ENCODE measurements at regions not wholly inside any gene's neighbourhood (a gene's known extent, or its start where the extent isn't known, plus 50 kb on each side); places are given as distances from the start of the nearest gene placed in this dataset.

DNA sequence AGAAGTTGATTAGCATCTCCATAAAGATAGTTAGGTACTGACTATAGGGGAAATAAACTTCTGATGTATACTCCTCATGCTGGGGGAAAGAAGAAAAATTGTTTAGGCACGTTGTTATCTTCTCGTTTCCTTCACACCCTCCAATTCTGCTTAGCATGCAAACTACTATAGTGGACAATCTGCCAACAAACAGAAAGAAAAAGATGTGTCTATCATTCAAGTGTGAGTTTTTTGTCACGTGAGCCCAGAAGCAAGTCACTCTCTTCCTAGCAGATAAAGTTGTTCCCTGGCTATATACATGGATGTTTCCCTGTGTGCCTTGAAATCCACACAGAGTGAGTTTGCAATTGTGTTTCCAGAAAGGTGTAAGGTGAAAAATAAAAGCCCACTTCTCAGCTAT, 318.4 kb downstream of the CWC27 start:
- no peak overlapping the region for H3K4me3 ChIP-seq (replicated peaks in 1 of 2; ENCODE audit: low read depth in 2 of 2, low read length in 2 of 2)
- TF ChIP-seq, protein P1, sequence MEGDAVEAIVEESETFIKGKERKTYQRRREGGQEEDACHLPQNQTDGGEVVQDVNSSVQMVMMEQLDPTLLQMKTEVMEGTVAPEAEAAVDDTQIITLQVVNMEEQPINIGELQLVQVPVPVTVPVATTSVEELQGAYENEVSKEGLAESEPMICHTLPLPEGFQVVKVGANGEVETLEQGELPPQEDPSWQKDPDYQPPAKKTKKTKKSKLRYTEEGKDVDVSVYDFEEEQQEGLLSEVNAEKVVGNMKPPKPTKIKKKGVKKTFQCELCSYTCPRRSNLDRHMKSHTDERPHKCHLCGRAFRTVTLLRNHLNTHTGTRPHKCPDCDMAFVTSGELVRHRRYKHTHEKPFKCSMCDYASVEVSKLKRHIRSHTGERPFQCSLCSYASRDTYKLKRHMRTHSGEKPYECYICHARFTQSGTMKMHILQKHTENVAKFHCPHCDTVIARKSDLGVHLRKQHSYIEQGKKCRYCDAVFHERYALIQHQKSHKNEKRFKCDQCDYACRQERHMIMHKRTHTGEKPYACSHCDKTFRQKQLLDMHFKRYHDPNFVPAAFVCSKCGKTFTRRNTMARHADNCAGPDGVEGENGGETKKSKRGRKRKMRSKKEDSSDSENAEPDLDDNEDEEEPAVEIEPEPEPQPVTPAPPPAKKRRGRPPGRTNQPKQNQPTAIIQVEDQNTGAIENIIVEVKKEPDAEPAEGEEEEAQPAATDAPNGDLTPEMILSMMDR (IDR thresholded peaks at IDR 0.05; ENCODE audit: low read depth, low read length): no peak
- no peak for DNase-seq (ENCODE audit: low read depth in 2 of 2)

DNA sequence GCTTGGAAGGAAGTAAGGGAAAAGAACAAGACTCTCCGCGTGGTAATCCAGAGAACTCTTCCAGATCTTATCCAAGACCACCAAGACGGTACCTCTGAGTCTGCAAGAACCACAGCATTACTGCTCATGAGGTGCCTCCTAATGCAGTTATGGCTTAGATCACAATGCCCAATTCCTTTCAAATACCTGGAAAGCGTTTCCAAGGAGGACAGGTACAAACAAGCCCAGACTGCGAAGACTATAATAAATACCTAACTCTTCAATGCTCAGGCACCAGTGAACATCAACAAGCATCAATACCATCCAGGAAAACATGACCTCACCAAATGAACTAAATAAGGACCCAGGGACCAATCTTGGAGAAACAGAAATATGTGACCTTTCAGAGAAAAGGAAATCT, 325.5 kb downstream of the CWC27 start:
- DNase-seq (ENCODE audit: low read depth in 2 of 2): no peak
- TF ChIP-seq, protein P1 (IDR thresholded peaks at IDR 0.05; ENCODE audit: low read depth, low read length): no peak
- no peak overlapping the region for H3K4me3 ChIP-seq (replicated peaks in 1 of 2; ENCODE audit: low read depth in 2 of 2, low read length in 2 of 2)

DNA sequence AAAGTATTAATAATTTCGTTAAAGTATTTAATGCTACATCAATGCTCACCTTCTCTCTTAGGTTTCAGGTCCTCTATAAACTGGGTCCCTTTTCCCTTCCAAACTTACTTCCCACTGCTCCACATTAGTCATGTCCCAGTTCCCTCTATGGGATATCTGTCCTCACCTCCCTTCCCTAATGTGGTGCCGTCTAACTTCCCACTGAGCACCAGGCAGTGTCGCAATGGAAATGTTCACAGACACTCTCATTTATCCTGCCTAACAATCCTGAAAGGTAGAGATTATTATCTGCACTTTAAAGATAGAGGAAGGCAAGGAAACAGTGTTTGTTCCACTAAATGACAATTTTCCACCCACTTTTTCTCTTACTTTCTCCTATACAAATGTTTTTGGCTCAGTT, 329.7 kb downstream of the CWC27 start:
- no peak for DNase-seq (ENCODE audit: low read depth in 2 of 2)
- H3K4me3 ChIP-seq (replicated peaks in 1 of 2; ENCODE audit: low read depth in 2 of 2, low read length in 2 of 2): no peak overlapping the region
- TF ChIP-seq, protein P1 (IDR thresholded peaks at IDR 0.05; ENCODE audit: low read depth, low read length): no peak
